ENCODE measurements at regions not wholly inside any gene's neighbourhood (a gene's known extent, or its start where the extent isn't known, plus 50 kb on each side); places are given as distances from the start of the nearest gene placed in this dataset.

DNA sequence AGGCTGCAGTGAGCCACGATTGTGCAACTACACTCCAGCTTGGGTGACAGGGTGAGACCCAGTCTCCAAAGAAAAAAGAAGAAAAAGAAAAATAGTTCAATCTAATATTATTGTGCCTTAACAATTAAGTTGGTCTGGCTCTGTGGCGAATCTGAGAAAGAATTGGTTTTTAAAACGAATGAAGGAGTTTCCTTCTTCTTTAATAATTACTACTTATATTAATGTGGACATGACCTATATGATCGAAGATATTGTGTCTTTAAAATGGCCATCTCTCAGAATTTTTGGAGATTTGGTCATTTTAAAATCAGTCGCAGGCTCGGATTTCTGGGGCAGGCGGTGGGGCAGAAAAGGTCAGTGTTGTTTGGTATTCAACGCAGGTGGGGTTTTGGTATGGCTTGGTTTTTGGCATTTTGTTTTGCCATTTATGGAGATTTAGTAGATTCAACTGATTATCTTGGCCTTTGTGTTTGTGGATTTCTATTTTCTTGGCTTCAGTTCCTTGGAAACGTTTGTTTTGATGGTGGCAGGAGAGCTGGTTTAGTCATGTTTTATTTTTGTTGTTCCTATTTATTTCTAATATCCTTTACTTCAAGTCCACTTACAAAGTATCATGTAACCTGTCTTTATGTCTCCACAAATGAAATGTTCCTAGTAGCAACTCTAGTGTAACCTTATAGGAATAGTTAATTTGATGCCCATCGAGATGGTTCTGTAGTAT is 178.8 kb upstream of the MKLN1 start:
- TF ChIP-seq, protein P1, sequence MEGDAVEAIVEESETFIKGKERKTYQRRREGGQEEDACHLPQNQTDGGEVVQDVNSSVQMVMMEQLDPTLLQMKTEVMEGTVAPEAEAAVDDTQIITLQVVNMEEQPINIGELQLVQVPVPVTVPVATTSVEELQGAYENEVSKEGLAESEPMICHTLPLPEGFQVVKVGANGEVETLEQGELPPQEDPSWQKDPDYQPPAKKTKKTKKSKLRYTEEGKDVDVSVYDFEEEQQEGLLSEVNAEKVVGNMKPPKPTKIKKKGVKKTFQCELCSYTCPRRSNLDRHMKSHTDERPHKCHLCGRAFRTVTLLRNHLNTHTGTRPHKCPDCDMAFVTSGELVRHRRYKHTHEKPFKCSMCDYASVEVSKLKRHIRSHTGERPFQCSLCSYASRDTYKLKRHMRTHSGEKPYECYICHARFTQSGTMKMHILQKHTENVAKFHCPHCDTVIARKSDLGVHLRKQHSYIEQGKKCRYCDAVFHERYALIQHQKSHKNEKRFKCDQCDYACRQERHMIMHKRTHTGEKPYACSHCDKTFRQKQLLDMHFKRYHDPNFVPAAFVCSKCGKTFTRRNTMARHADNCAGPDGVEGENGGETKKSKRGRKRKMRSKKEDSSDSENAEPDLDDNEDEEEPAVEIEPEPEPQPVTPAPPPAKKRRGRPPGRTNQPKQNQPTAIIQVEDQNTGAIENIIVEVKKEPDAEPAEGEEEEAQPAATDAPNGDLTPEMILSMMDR (IDR thresholded peaks at IDR 0.05 in 2 of 3, conservative IDR thresholded peaks at IDR 0.05 in 1 of 3; ENCODE audit: borderline replicate concordance in 1 of 3, insufficient read depth in 1 of 3, low read depth in 2 of 3, low read length in 2 of 3), result no peak
- TF ChIP-seq RAD21 (IDR thresholded peaks at IDR 0.05; ENCODE audit: low read depth) (no peak), EZH2 (IDR thresholded peaks at IDR 0.05) (no peak), POLR2A (IDR thresholded peaks at IDR 0.05; ENCODE audit: borderline replicate concordance, extremely low read depth, insufficient read depth, insufficient read length) (no peak), POLR2AphosphoS5 (IDR thresholded peaks at IDR 0.05; ENCODE audit: low read depth, low read length) (no peak), YY1 (IDR thresholded peaks at IDR 0.05; ENCODE audit: extremely low read depth, insufficient replicate concordance, low read depth, low read length) (no peak), JUND (IDR thresholded peaks at IDR 0.05) (no peak), TCF7L2 (IDR thresholded peaks at IDR 0.05; ENCODE audit: borderline replicate concordance, extremely low read depth, insufficient read depth, insufficient read length) (no peak), SRF (IDR thresholded peaks at IDR 0.05; ENCODE audit: low read depth) (no peak), FOSL1 (IDR thresholded peaks at IDR 0.05; ENCODE audit: low read depth) (no peak)
- TF ChIP-seq, protein P2, sequence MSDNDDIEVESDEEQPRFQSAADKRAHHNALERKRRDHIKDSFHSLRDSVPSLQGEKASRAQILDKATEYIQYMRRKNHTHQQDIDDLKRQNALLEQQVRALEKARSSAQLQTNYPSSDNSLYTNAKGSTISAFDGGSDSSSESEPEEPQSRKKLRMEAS (IDR thresholded peaks at IDR 0.05), result no peak
- TF ChIP-seq, protein P3, sequence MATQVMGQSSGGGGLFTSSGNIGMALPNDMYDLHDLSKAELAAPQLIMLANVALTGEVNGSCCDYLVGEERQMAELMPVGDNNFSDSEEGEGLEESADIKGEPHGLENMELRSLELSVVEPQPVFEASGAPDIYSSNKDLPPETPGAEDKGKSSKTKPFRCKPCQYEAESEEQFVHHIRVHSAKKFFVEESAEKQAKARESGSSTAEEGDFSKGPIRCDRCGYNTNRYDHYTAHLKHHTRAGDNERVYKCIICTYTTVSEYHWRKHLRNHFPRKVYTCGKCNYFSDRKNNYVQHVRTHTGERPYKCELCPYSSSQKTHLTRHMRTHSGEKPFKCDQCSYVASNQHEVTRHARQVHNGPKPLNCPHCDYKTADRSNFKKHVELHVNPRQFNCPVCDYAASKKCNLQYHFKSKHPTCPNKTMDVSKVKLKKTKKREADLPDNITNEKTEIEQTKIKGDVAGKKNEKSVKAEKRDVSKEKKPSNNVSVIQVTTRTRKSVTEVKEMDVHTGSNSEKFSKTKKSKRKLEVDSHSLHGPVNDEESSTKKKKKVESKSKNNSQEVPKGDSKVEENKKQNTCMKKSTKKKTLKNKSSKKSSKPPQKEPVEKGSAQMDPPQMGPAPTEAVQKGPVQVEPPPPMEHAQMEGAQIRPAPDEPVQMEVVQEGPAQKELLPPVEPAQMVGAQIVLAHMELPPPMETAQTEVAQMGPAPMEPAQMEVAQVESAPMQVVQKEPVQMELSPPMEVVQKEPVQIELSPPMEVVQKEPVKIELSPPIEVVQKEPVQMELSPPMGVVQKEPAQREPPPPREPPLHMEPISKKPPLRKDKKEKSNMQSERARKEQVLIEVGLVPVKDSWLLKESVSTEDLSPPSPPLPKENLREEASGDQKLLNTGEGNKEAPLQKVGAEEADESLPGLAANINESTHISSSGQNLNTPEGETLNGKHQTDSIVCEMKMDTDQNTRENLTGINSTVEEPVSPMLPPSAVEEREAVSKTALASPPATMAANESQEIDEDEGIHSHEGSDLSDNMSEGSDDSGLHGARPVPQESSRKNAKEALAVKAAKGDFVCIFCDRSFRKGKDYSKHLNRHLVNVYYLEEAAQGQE (IDR thresholded peaks at IDR 0.05; ENCODE audit: low read depth), result no peak
- TF ChIP-seq, protein P4, sequence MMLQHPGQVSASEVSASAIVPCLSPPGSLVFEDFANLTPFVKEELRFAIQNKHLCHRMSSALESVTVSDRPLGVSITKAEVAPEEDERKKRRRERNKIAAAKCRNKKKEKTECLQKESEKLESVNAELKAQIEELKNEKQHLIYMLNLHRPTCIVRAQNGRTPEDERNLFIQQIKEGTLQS (IDR thresholded peaks at IDR 0.05), result no peak
